HEK293 (cell line): ENCODE measurements at regions not wholly inside any gene's neighbourhood (a gene's known extent, or its start where the extent isn't known, plus 50 kb on each side); places are given as distances from the start of the nearest gene placed in this dataset.

Experiments used
- HOXC10 ChIP-seq: sonication (generic); formaldehyde crosslinking; IDR thresholded peaks from 2 replicates; pipeline ENCODE4 v1.8.1; 2023; ENCODE audit warnings: mild to moderate bottlenecking, missing genetic modification reagents
- KLF7 ChIP-seq: fragments of 450-650 bp; formaldehyde crosslinking; IDR thresholded peaks from 2 replicates; pipeline ENCODE4 v1.5.1; 2016; ENCODE audit warnings: missing biosample characterization, missing genetic modification characterization, borderline replicate concordance
- OSR2 ChIP-seq: fragments of 450-650 bp; formaldehyde crosslinking; IDR thresholded peaks from 2 replicates; pipeline ENCODE4 v1.5.1; 2016; ENCODE audit warnings: missing biosample characterization, missing genetic modification characterization
- PBX3 ChIP-seq: sonication (generic); formaldehyde crosslinking; IDR thresholded peaks from 2 replicates; pipeline ENCODE4 v1.8.1; 2022; ENCODE audit warnings: mild to moderate bottlenecking, moderate library complexity, missing genetic modification reagents
- PRDM1 ChIP-seq: fragments of 450-650 bp; formaldehyde crosslinking; IDR thresholded peaks from 2 replicates; pipeline ENCODE4; 2016; ENCODE audit warnings: missing biosample characterization, missing genetic modification characterization
- SCRT1 ChIP-seq: fragments of 450-650 bp; formaldehyde crosslinking; IDR thresholded peaks from 2 replicates; pipeline ENCODE4 v1.5.1; 2016; ENCODE audit warnings: missing biosample characterization, missing genetic modification characterization, borderline replicate concordance
- ZBTB48 ChIP-seq: fragments of 450-650 bp; formaldehyde crosslinking; IDR thresholded peaks from 2 replicates; pipeline ENCODE4 v1.5.1; 2016; ENCODE audit warnings: missing biosample characterization, missing genetic modification characterization
- ZFP37 ChIP-seq: fragments of 450-650 bp; formaldehyde crosslinking; IDR thresholded peaks from 2 replicates; pipeline ENCODE4 v1.5.1; 2016; ENCODE audit warnings: missing biosample characterization, missing genetic modification characterization
- ZNF140 ChIP-seq: fragments of 450-650 bp; formaldehyde crosslinking; IDR thresholded peaks from 2 replicates; pipeline ENCODE4 v1.5.1; 2016; ENCODE audit warnings: missing biosample characterization, missing genetic modification characterization
- ZNF148 ChIP-seq: fragments of 450-650 bp; formaldehyde crosslinking; IDR thresholded peaks from 2 replicates; pipeline ENCODE4 v1.5.0; 2017; ENCODE audit warnings: missing biosample characterization, missing genetic modification characterization, borderline replicate concordance
- ZNF248 ChIP-seq: fragments of 450-650 bp; formaldehyde crosslinking; IDR thresholded peaks from 2 replicates; pipeline ENCODE4 v1.5.1; 2017; ENCODE audit warnings: missing biosample characterization, missing genetic modification characterization
- ZNF354C ChIP-seq: fragments of 450-650 bp; formaldehyde crosslinking; IDR thresholded peaks from 2 replicates; pipeline ENCODE4 v1.5.1; 2016; ENCODE audit warnings: missing biosample characterization, missing genetic modification characterization, low read depth, borderline replicate concordance
- ZNF404 ChIP-seq: fragments of 450-650 bp; formaldehyde crosslinking; IDR thresholded peaks from 2 replicates; pipeline ENCODE4 v1.5.1; 2017; ENCODE audit warnings: missing biosample characterization, missing genetic modification characterization
- ZNF423 ChIP-seq: fragments of 450-650 bp; formaldehyde crosslinking; IDR thresholded peaks from 2 replicates; pipeline ENCODE4 v1.5.1; 2016; ENCODE audit warnings: missing biosample characterization, missing genetic modification characterization
- ZNF473 ChIP-seq: fragments of 450-650 bp; formaldehyde crosslinking; IDR thresholded peaks from 2 replicates; pipeline ENCODE4 v1.5.1; 2017; ENCODE audit warnings: missing biosample characterization, missing genetic modification characterization
- ZNF645 ChIP-seq: fragments of 450-650 bp; formaldehyde crosslinking; IDR thresholded peaks from 2 replicates; pipeline ENCODE4; 2016; ENCODE audit warnings: missing biosample characterization, missing genetic modification characterization
- ZNF670 ChIP-seq: fragments of 450-650 bp; formaldehyde crosslinking; IDR thresholded peaks from 2 replicates; pipeline ENCODE4 v1.5.1; 2016; ENCODE audit warnings: missing biosample characterization, missing genetic modification characterization, low read depth
- ZNF768 ChIP-seq: fragments of 450-650 bp; formaldehyde crosslinking; IDR thresholded peaks from 2 replicates; pipeline ENCODE4 v1.5.1; 2018; ENCODE audit warnings: missing biosample characterization, mild to moderate bottlenecking, missing genetic modification characterization
- ZNF843 ChIP-seq: fragments of 450-650 bp; formaldehyde crosslinking; IDR thresholded peaks from 2 replicates; pipeline ENCODE4 v1.5.1; 2016; ENCODE audit warnings: missing biosample characterization, missing genetic modification characterization
- TF ChIP-seq, protein P1 (sequence below): fragments of 450-650 bp; IDR thresholded peaks from 2 replicates; pipeline ENCODE4 v1.5.1; 2018; ENCODE audit warnings: missing biosample characterization, mild to moderate bottlenecking, missing genetic modification characterization
- TF ChIP-seq, protein P2 (sequence below): fragments of 450-650 bp; formaldehyde crosslinking; IDR thresholded peaks from 2 replicates; pipeline ENCODE4 v1.5.1; 2016; ENCODE audit warnings: missing biosample characterization, missing genetic modification characterization, low read depth
- TF ChIP-seq, protein P3 (sequence below): fragments of 450-650 bp; formaldehyde crosslinking; IDR thresholded peaks from 2 replicates; pipeline ENCODE4 v1.5.1; 2016; ENCODE audit warnings: missing biosample characterization, missing genetic modification characterization
- TF ChIP-seq, protein P4 (sequence below): fragments of 450-650 bp; formaldehyde crosslinking; conservative IDR thresholded peaks from 2 replicates; pipeline ENCODE4 v1.5.1; 2016; ENCODE audit warnings: low read depth, missing biosample characterization, missing genetic modification characterization

- TF ChIP-seq, protein P1, sequence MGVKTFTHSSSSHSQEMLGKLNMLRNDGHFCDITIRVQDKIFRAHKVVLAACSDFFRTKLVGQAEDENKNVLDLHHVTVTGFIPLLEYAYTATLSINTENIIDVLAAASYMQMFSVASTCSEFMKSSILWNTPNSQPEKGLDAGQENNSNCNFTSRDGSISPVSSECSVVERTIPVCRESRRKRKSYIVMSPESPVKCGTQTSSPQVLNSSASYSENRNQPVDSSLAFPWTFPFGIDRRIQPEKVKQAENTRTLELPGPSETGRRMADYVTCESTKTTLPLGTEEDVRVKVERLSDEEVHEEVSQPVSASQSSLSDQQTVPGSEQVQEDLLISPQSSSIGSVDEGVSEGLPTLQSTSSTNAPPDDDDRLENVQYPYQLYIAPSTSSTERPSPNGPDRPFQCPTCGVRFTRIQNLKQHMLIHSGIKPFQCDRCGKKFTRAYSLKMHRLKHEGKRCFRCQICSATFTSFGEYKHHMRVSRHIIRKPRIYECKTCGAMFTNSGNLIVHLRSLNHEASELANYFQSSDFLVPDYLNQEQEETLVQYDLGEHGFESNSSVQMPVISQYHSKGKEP (tag by site-specific recombination), result no peak
- TF ChIP-seq ZNF473 (tag by site-specific recombination), result no peak
- TF ChIP-seq, protein P2, sequence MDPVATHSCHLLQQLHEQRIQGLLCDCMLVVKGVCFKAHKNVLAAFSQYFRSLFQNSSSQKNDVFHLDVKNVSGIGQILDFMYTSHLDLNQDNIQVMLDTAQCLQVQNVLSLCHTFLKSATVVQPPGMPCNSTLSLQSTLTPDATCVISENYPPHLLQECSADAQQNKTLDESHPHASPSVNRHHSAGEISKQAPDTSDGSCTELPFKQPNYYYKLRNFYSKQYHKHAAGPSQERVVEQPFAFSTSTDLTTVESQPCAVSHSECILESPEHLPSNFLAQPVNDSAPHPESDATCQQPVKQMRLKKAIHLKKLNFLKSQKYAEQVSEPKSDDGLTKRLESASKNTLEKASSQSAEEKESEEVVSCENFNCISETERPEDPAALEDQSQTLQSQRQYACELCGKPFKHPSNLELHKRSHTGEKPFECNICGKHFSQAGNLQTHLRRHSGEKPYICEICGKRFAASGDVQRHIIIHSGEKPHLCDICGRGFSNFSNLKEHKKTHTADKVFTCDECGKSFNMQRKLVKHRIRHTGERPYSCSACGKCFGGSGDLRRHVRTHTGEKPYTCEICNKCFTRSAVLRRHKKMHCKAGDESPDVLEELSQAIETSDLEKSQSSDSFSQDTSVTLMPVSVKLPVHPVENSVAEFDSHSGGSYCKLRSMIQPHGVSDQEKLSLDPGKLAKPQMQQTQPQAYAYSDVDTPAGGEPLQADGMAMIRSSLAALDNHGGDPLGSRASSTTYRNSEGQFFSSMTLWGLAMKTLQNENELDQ, result no peak
- TF ChIP-seq, protein P3, sequence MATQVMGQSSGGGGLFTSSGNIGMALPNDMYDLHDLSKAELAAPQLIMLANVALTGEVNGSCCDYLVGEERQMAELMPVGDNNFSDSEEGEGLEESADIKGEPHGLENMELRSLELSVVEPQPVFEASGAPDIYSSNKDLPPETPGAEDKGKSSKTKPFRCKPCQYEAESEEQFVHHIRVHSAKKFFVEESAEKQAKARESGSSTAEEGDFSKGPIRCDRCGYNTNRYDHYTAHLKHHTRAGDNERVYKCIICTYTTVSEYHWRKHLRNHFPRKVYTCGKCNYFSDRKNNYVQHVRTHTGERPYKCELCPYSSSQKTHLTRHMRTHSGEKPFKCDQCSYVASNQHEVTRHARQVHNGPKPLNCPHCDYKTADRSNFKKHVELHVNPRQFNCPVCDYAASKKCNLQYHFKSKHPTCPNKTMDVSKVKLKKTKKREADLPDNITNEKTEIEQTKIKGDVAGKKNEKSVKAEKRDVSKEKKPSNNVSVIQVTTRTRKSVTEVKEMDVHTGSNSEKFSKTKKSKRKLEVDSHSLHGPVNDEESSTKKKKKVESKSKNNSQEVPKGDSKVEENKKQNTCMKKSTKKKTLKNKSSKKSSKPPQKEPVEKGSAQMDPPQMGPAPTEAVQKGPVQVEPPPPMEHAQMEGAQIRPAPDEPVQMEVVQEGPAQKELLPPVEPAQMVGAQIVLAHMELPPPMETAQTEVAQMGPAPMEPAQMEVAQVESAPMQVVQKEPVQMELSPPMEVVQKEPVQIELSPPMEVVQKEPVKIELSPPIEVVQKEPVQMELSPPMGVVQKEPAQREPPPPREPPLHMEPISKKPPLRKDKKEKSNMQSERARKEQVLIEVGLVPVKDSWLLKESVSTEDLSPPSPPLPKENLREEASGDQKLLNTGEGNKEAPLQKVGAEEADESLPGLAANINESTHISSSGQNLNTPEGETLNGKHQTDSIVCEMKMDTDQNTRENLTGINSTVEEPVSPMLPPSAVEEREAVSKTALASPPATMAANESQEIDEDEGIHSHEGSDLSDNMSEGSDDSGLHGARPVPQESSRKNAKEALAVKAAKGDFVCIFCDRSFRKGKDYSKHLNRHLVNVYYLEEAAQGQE (tag by site-specific recombination), result no peak
- no peak for TF ChIP-seq ZNF645
- TF ChIP-seq ZNF768 (tag by site-specific recombination), result no peak
- TF ChIP-seq HOXC10 (CRISPR knock-in tag), result no peak
- no peak for TF ChIP-seq ZNF670 (tag by site-specific recombination)
- TF ChIP-seq KLF7 (tag by site-specific recombination), result no peak
- no peak for TF ChIP-seq SCRT1
- TF ChIP-seq ZNF843 (tag by site-specific recombination), result peak; percentile 92
- TF ChIP-seq ZNF404 (tag by site-specific recombination), result no peak
- no peak for TF ChIP-seq ZFP37 (tag by site-specific recombination)
- no peak for TF ChIP-seq PRDM1 (tag by site-specific recombination)
- TF ChIP-seq ZNF354C, result no peak
- TF ChIP-seq ZNF423 (tag by site-specific recombination), result no peak
- no peak for TF ChIP-seq ZBTB48 (tag by site-specific recombination)
- TF ChIP-seq OSR2 (tag by site-specific recombination), result peak; percentile 94
- no peak for TF ChIP-seq ZNF248 (tag by site-specific recombination)
- TF ChIP-seq PBX3, result no peak
- no peak for TF ChIP-seq ZNF148
- TF ChIP-seq ZNF140, result no peak
- TF ChIP-seq, protein P4, sequence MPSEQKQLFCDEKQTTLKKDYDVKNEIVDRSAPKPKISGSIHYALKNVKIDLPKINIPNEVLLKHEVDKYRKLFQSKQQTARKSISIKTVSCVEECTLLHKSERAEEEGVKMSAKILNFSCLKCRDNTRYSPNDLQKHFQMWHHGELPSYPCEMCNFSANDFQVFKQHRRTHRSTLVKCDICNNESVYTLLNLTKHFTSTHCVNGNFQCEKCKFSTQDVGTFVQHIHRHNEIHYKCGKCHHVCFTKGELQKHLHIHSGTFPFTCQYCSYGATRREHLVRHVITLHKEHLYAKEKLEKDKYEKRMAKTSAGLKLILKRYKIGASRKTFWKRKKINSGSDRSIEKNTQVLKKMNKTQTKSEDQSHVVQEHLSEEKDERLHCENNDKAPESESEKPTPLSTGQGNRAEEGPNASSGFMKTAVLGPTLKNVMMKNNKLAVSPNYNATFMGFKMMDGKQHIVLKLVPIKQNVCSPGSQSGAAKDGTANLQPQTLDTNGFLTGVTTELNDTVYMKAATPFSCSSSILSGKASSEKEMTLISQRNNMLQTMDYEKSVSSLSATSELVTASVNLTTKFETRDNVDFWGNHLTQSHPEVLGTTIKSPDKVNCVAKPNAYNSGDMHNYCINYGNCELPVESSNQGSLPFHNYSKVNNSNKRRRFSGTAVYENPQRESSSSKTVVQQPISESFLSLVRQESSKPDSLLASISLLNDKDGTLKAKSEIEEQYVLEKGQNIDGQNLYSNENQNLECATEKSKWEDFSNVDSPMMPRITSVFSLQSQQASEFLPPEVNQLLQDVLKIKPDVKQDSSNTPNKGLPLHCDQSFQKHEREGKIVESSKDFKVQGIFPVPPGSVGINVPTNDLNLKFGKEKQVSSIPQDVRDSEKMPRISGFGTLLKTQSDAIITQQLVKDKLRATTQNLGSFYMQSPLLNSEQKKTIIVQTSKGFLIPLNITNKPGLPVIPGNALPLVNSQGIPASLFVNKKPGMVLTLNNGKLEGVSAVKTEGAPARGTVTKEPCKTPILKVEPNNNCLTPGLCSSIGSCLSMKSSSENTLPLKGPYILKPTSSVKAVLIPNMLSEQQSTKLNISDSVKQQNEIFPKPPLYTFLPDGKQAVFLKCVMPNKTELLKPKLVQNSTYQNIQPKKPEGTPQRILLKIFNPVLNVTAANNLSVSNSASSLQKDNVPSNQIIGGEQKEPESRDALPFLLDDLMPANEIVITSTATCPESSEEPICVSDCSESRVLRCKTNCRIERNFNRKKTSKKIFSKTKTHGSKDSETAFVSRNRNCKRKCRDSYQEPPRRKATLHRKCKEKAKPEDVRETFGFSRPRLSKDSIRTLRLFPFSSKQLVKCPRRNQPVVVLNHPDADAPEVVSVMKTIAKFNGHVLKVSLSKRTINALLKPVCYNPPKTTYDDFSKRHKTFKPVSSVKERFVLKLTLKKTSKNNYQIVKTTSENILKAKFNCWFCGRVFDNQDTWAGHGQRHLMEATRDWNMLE (tag by site-specific recombination), result 0 out of 2 replicates have a peak, but pooled peaks have one; percentile 32
Measured at GRCh38 chr12:24045816-24046257, 96.4 kb upstream of the SOX5 start (continued).
